ENCODE measurements at regions not wholly inside any gene's neighbourhood (a gene's known extent, or its start where the extent isn't known, plus 50 kb on each side); places are given as distances from the start of the nearest gene placed in this dataset.
"Not testable (repeated sequence)": the region's sequence is repeated elsewhere in the genome, so short reads cannot be mapped to it uniquely, and the experiment has no call there.

- no peaks in the 10 kb centered on the region for H3K9me3 Mint-ChIP-seq
- no peaks in the 10 kb centered on the region for H3K36me3 Mint-ChIP-seq (ENCODE audit: low read depth)
- ATAC-seq (ENCODE audit: poor library complexity), result no peak
- H3K4me3 ChIP-seq (ENCODE audit: low read length), result no peak overlapping the region
- ChIA-PET POLR2A (no interaction called here), CTCF (no interaction called here)
- H3K9me3 ChIP-seq (ENCODE audit: control insufficient read depth in 1 of 2, insufficient read depth in 1 of 2, low read length in 2 of 2), result no peaks in the 10 kb centered on the region
- no peaks in the 10 kb centered on the region for H3K27me3 ChIP-seq (ENCODE audit: control insufficient read depth in 1 of 2, insufficient read depth in 2 of 2, low read length in 2 of 2)
- no peaks in the 10 kb centered on the region for H3K4me1 ChIP-seq (ENCODE audit: insufficient read depth, low read length)
- TF ChIP-seq, protein P1, sequence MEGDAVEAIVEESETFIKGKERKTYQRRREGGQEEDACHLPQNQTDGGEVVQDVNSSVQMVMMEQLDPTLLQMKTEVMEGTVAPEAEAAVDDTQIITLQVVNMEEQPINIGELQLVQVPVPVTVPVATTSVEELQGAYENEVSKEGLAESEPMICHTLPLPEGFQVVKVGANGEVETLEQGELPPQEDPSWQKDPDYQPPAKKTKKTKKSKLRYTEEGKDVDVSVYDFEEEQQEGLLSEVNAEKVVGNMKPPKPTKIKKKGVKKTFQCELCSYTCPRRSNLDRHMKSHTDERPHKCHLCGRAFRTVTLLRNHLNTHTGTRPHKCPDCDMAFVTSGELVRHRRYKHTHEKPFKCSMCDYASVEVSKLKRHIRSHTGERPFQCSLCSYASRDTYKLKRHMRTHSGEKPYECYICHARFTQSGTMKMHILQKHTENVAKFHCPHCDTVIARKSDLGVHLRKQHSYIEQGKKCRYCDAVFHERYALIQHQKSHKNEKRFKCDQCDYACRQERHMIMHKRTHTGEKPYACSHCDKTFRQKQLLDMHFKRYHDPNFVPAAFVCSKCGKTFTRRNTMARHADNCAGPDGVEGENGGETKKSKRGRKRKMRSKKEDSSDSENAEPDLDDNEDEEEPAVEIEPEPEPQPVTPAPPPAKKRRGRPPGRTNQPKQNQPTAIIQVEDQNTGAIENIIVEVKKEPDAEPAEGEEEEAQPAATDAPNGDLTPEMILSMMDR (IDR thresholded peaks at IDR 0.05), result no peak
- no peak overlapping the region for H3K27ac Mint-ChIP-seq
- no peaks in the 10 kb centered on the region for H3K4me1 Mint-ChIP-seq (ENCODE audit: low read depth)
- H3K27me3 Mint-ChIP-seq, result no peaks in the 10 kb centered on the region
- DNase-seq, result no peak
- no peak overlapping the region for H3K27ac ChIP-seq (ENCODE audit: low read depth in 1 of 2, low read length in 2 of 2)
- H3K36me3 ChIP-seq (ENCODE audit: insufficient read depth, low read length), result no peaks in the 10 kb centered on the region
- intact Hi-C loops (cut with DNase I, micrococcal nuclease), result no loop called here
- no peak overlapping the region for H3K4me3 Mint-ChIP-seq
These were observed 56.0 kb upstream of the EDARADD start for GRCh38 chr1:236338096-236338495.

DNA sequence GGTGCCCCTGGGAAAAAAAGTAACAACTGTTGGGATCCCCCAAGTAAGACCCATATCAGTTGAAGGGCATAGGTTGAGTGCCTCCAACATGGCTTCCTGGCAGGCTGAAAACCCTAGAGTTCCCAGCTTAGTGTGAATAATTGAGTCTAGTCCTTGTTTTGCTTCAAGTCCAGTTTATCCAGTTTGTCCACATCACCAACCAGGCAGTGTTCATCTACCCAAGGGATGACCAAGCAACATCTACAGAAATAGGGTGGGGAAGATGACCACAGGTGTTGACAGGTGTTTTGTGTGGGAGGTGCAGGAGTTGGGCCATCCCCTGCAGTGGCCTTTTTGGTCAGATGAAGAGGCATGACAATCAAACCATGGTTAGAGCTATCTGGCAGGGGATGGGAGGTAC, 54.3 kb upstream of the ERO1B start:
- no peak for DNase-seq
- H3K27ac Mint-ChIP-seq, result no peak overlapping the region
- Histone ChIP-seq H3K9me3 (ENCODE audit: control insufficient read depth in 1 of 2, insufficient read depth in 1 of 2, low read length in 2 of 2) (no peaks in the 10 kb centered on the region), H3K4me1 (ENCODE audit: insufficient read depth, low read length) (no peaks in the 10 kb centered on the region), H3K36me3 (ENCODE audit: insufficient read depth, low read length) (no peaks in the 10 kb centered on the region), H3K27me3 (ENCODE audit: control insufficient read depth in 1 of 2, insufficient read depth in 2 of 2, low read length in 2 of 2) (no peaks in the 10 kb centered on the region), H3K4me3 (ENCODE audit: low read length) (no peak overlapping the region), H3K27ac (ENCODE audit: low read depth in 1 of 2, low read length in 2 of 2) (no peak overlapping the region)
- POLR2A ChIA-PET, result no interaction called here
- no peaks in the 10 kb centered on the region for H3K36me3 Mint-ChIP-seq (ENCODE audit: low read depth)
- intact Hi-C loops (cut with DNase I, micrococcal nuclease), result no loop called here
- H3K9me3 Mint-ChIP-seq, result no peaks in the 10 kb centered on the region
- TF ChIP-seq, protein P1 (IDR thresholded peaks at IDR 0.05), result no peak
- H3K4me3 Mint-ChIP-seq, result no peak overlapping the region
- no peak for ATAC-seq (ENCODE audit: poor library complexity)
- CTCF ChIA-PET, result no interaction called here
- H3K4me1 Mint-ChIP-seq (ENCODE audit: low read depth), result no peaks in the 10 kb centered on the region
- H3K27me3 Mint-ChIP-seq, result no peaks in the 10 kb centered on the region

- DNase-seq; intact Hi-C loops (cut with DNase I, micrococcal nuclease); H3K36me3 Mint-ChIP-seq (ENCODE audit: low read depth); H3K27ac Mint-ChIP-seq; H3K36me3 ChIP-seq (ENCODE audit: insufficient read depth, low read length); CTCF ChIA-PET; H3K27me3 ChIP-seq (ENCODE audit: control insufficient read depth in 1 of 2, insufficient read depth in 2 of 2, low read length in 2 of 2); H3K27ac ChIP-seq (ENCODE audit: low read depth in 1 of 2, low read length in 2 of 2); H3K4me1 Mint-ChIP-seq (ENCODE audit: low read depth); H3K4me3 Mint-ChIP-seq; ATAC-seq (ENCODE audit: poor library complexity); H3K9me3 ChIP-seq (ENCODE audit: control insufficient read depth in 1 of 2, insufficient read depth in 1 of 2, low read length in 2 of 2); H3K27me3 Mint-ChIP-seq; POLR2A ChIA-PET; H3K4me3 ChIP-seq (ENCODE audit: low read length); H3K9me3 Mint-ChIP-seq; H3K4me1 ChIP-seq (ENCODE audit: insufficient read depth, low read length): not testable (repeated sequence)
These were observed 53.9 kb upstream of the ERO1B start for GRCh38 chr1:236335633-236336032.

DNA sequence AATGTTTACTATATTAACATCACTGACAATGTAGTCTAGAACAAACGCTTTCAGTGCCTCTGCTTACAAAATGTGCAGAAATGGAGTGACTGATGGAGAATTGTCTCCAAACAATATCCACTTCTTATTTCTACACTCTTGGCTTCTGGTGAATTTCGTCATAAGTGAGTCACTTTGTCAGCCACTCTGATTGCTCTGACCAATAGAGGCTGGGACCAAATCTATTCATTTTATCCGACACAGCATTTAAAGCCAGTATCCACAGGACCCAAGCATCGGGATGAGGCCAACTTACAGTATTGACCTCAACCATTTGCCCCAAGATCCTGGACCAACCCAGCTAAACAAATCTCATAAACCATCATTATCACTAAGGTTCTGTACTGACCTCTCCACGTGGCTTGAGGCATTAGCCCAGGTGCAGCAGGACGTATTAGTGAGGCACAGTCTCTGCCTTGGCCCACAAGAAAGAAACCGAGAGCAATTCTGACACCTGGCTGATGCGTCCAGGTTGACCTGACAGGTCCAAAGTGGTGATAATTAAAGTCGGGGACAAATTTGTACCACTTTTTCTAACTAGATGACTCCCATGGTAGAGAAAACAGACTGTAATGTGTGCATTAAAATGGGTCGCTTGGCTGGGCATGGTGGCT, 53.3 kb upstream of the ERO1B start:
- H3K36me3 ChIP-seq (ENCODE audit: insufficient read depth, low read length), result no peaks in the 10 kb centered on the region
- H3K4me3 Mint-ChIP-seq, result no peak overlapping the region
- POLR2A ChIA-PET, result no interaction called here
- no peak overlapping the region for H3K27ac Mint-ChIP-seq
- DNase-seq (no peak), ATAC-seq (ENCODE audit: poor library complexity) (no peak)
- CTCF ChIA-PET, result no interaction called here
- H3K4me3 ChIP-seq (ENCODE audit: low read length), result no peak overlapping the region
- no peaks in the 10 kb centered on the region for H3K27me3 ChIP-seq (ENCODE audit: control insufficient read depth in 1 of 2, insufficient read depth in 2 of 2, low read length in 2 of 2)
- H3K27ac ChIP-seq (ENCODE audit: low read depth in 1 of 2, low read length in 2 of 2), result no peak overlapping the region
- no peaks in the 10 kb centered on the region for H3K4me1 ChIP-seq (ENCODE audit: insufficient read depth, low read length)
- no peaks in the 10 kb centered on the region for H3K4me1 Mint-ChIP-seq (ENCODE audit: low read depth)
- H3K9me3 ChIP-seq (ENCODE audit: control insufficient read depth in 1 of 2, insufficient read depth in 1 of 2, low read length in 2 of 2), result no peaks in the 10 kb centered on the region
- no peaks in the 10 kb centered on the region for H3K9me3 Mint-ChIP-seq
- TF ChIP-seq, protein P1 (IDR thresholded peaks at IDR 0.05), result no peak
- no peaks in the 10 kb centered on the region for H3K27me3 Mint-ChIP-seq
- no peaks in the 10 kb centered on the region for H3K36me3 Mint-ChIP-seq (ENCODE audit: low read depth)
- intact Hi-C loops (cut with DNase I, micrococcal nuclease), result no loop called here

All from CD4-positive, alpha-beta T cell (primary cell).